Astrocyte of the spinal cord (primary cell): ENCODE measurements at regions not wholly inside any gene's neighbourhood (a gene's known extent, or its start where the extent isn't known, plus 50 kb on each side); places are given as distances from the start of the nearest gene placed in this dataset.
A peak's percentile ranks its signal among the peaks of the same experiment; 100 is the strongest.
"Not testable (repeated sequence)": the region's sequence is repeated elsewhere in the genome, so short reads cannot be mapped to it uniquely, and the experiment has no call there.

Experiments
- DNase-seq: peaks from one replicate; pipeline ENCODE4 v3.0.0; 2011; ENCODE audit warnings: low read depth, low spot score
- H3K4me3 ChIP-seq: 2 replicates; pipeline ENCODE4 v1.5.1; 2011; ENCODE audit warnings: low read depth, mild to moderate bottlenecking, low read length, moderate library complexity
- in situ Hi-C: cut with HindIII; loops from 2 replicates; pipeline ENCODE4 v1.10.0; 2017; ENCODE audit warnings: low sequenced_read_pairs
- TF ChIP-seq, protein P1 (sequence below): IDR thresholded peaks from 2 replicates; pipeline ENCODE4 v1.5.1; 2012; ENCODE audit warnings: low read depth, mild to moderate bottlenecking, low read length, inconsistent platforms

DNA sequence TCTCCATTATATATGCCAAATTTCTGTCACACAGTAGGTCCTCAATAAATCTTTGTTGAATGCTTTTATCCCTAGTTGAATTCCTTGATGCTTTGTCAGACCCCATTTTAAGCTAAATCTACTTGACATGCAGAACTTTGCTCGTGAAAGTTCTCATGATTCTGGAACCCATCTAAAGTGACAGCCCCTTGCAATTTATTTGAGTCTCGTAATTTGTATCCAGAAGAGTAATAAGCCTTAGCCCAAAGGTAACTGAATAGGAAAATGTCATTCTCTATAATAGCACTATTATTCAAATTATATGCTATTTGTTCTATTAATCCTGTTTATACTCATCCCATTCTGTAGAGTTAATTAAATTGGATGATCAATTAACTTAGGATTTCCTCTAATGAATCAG lies 466.6 kb upstream of the OLFM3 start:
- TF ChIP-seq, protein P1, sequence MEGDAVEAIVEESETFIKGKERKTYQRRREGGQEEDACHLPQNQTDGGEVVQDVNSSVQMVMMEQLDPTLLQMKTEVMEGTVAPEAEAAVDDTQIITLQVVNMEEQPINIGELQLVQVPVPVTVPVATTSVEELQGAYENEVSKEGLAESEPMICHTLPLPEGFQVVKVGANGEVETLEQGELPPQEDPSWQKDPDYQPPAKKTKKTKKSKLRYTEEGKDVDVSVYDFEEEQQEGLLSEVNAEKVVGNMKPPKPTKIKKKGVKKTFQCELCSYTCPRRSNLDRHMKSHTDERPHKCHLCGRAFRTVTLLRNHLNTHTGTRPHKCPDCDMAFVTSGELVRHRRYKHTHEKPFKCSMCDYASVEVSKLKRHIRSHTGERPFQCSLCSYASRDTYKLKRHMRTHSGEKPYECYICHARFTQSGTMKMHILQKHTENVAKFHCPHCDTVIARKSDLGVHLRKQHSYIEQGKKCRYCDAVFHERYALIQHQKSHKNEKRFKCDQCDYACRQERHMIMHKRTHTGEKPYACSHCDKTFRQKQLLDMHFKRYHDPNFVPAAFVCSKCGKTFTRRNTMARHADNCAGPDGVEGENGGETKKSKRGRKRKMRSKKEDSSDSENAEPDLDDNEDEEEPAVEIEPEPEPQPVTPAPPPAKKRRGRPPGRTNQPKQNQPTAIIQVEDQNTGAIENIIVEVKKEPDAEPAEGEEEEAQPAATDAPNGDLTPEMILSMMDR: no peak
- in situ Hi-C loops: no loop called here
- no peak overlapping the region for H3K4me3 ChIP-seq
- DNase-seq: no peak

GRCh38 chr1:102442317-102442716 lies 445.6 kb upstream of the OLFM3 start:
- H3K4me3 ChIP-seq, in situ Hi-C loops, DNase-seq: not testable (repeated sequence)

GRCh38 chr1:102435483-102435882 lies 438.8 kb upstream of the OLFM3 start:
- TF ChIP-seq, protein P1: no peak
- in situ Hi-C loops: no loop called here
- no peak overlapping the region for H3K4me3 ChIP-seq
- no peak for DNase-seq

DNA sequence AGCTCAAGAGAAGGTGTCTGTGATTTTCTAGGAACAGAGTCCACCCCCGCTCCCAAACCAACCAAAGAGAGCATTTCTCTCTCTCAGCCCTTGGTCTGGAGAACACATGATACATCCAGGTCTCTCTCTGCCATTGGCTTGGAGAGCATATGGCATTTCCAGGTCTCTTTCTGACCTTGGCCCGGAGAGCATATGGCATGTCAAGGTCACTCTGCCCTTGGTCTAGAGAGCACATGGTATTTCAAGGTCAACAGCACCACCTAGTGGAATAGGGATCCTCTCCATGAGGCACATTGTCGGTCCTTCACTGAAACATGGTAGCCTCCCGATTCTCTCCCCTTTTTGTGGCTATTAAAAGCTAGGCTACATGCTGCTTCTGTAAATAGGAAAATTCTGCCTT lies 437.7 kb upstream of the OLFM3 start:
- TF ChIP-seq, protein P1: peak; percentile 20
- no peak for DNase-seq
- H3K4me3 ChIP-seq: no peak overlapping the region
- in situ Hi-C loops: no loop called here

DNA sequence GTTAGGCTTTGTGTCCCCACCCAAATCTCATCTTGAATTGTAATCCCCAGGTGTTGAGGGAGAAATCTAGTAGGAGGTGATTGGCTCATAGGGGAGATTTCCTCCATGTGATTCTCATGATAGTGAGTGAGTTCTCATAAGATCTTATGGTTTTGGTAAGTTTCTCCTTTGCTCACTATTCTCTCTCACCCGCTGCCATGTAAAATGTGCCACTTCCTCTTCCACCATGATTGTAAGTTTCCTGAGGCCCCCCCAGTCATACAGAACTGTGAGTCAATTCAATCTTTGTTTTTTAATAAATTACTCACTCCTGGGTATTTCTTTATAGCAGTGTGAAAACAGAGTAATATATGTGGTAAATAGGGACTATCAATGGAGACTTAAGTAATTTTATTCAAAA lies 434.5 kb upstream of the OLFM3 start:
- TF ChIP-seq, protein P1: no peak
- DNase-seq: no peak
- H3K4me3 ChIP-seq: no peak overlapping the region
- in situ Hi-C loops: no loop called here

DNA sequence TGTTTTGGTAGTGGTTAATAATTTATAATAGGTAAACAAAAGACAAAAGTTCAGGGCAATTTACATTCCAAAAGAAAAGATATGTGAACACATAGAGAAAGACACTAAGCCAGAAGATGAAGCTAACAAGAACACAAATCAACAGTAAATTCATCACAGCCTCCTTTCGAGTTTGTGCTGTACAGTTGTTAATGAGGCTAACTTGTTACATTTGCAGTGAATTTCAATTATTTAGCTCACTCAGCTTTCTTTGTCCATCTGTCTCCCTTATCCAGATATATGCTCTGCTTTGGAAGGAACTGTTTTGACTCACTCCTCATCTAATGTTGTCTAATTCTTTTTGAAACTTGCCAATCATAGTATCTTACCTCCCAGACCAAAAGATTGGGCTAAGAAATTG lies 423.3 kb upstream of the OLFM3 start:
- in situ Hi-C loops: no loop called here
- DNase-seq: no peak
- TF ChIP-seq, protein P1: no peak
- H3K4me3 ChIP-seq: no peak overlapping the region
